ENCODE measurements at regions not wholly inside any gene's neighbourhood (a gene's known extent, or its start where the extent isn't known, plus 50 kb on each side); places are given as distances from the start of the nearest gene placed in this dataset.

DNA sequence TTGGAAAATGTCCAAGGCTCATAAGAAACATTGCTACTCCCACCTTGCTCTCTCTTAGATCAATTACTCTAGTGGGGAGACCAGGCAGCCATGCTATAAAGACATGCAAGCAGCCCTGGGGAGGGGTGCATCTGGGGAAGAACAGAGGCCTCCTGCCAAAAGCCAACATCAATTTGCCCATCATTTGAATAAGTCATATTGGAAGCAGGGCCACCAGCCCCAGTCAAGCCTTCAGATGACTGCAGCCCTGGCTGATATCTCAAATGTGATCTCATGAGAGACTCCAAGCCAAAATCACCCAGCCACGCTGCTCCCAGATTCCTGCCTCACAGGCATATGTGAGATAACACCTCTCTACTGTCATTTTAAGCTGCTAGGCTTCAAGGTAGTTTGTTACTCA lies 157.5 kb upstream of the PDE1C start:
- TF ChIP-seq ZFX (IDR thresholded peaks at IDR 0.05; ENCODE audit: borderline replicate concordance), result no peak
- TF ChIP-seq, protein P1, sequence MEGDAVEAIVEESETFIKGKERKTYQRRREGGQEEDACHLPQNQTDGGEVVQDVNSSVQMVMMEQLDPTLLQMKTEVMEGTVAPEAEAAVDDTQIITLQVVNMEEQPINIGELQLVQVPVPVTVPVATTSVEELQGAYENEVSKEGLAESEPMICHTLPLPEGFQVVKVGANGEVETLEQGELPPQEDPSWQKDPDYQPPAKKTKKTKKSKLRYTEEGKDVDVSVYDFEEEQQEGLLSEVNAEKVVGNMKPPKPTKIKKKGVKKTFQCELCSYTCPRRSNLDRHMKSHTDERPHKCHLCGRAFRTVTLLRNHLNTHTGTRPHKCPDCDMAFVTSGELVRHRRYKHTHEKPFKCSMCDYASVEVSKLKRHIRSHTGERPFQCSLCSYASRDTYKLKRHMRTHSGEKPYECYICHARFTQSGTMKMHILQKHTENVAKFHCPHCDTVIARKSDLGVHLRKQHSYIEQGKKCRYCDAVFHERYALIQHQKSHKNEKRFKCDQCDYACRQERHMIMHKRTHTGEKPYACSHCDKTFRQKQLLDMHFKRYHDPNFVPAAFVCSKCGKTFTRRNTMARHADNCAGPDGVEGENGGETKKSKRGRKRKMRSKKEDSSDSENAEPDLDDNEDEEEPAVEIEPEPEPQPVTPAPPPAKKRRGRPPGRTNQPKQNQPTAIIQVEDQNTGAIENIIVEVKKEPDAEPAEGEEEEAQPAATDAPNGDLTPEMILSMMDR (IDR thresholded peaks at IDR 0.05), result no peak

All from 22Rv1 (cell line).